ENCODE measurements at regions not wholly inside any gene's neighbourhood (a gene's known extent, or its start where the extent isn't known, plus 50 kb on each side); places are given as distances from the start of the nearest gene placed in this dataset.
"Not testable (repeated sequence)": the region's sequence is repeated elsewhere in the genome, so short reads cannot be mapped to it uniquely, and the experiment has no call there.

- not testable (repeated sequence) for DNase-seq (ENCODE audit: low read depth, low spot score)
Measured at GRCh38 chr3:35482566-35482965, 156.8 kb upstream of the ARPP21 start.

DNA sequence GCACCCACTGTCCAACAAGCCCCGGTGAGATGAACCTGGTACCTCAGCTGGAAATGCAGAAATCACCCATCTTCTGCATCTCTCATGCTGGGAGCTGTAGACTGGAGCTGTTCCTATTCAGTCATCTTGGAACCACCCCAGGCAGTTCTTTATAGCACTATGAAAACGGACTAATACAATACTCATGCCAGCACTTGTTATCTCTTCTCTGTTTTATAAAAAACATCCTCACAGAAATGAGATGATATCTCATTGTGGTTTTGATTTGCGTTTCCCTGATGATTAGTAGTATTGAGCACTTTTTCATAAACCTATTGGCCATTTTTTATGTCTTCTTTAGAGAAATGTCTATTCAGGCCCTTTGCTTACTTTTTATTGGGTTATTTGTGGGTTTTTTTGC lies 156.2 kb upstream of the ARPP21 start:
- DNase-seq (ENCODE audit: low read depth, low spot score), result no peak

DNA sequence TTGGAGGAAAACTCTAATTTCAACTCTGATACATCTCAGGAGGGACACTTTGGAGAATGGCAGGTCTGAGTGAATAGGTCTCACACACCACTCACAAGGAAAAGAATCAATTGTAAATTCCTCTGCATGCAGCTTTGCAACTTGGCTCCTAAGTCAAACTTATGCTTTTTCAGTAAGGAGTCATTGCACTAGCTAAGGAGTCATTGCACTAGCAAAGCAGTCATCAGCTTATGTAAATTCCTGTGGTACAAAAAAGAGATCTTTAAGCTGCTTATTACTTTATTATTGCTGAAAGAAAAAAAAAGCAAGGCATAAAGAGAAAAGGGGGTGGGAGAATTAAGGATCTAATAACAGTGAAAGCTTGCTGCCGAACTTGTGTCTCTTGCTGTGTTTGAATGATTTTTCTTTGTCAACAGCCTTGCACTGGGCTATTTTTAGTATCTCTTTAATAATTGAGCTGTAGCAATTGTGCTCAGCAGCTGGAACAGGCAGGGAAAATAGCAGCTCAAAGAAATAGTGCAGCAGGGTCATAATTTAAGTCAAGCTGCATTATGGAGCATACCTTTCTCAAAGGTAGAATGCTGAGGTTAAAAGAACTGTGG lies 154.3 kb upstream of the ARPP21 start:
- DNase-seq (ENCODE audit: low read depth, low spot score), result no peak

GRCh38 chr3:35486295-35486694 lies 153.0 kb upstream of the ARPP21 start:
- DNase-seq (ENCODE audit: low read depth, low spot score), result no peak

GRCh38 chr3:35487376-35487775 lies 151.9 kb upstream of the ARPP21 start:
- DNase-seq (ENCODE audit: low read depth, low spot score), result no peak

DNA sequence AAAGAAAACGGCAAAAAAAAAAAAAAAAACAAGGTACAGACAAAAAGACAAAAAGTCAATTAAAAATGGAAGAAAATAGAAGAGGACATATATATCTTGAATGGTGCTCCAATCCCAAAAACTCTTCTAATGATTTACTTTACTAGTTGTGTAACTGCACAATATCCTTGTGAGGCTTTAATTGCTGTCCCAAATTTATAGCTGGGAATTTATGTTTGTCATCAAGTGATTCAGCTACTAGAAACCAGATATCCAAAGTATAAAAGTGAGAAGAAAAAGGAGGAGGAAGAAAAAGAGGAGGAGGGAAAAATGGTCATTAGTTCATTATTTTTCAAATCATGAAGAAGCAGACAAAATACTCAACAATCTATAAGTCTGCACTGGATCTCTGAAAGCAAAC lies 150.8 kb upstream of the ARPP21 start:
- DNase-seq (ENCODE audit: low read depth, low spot score), result no peak

DNA sequence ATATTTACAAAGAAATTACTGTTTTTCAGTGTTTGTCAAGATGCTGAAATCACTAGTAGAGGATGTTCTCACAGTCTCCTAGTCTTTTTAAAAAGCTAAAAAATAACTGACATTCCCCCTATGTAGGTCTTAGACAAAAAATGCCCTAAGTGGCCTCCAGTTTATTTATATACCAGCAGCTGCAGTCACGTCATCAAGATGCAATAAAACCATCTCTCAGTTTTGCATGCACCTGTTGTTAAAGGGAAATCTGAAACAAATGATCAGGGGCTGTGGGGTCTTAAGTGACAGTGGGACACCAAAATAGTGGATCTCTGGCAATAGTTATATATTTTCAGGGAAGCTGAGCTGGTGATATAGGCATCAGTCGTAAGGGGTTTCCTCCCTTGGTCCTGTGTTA lies 146.5 kb upstream of the ARPP21 start:
- DNase-seq (ENCODE audit: low read depth, low spot score), result no peak

- no peak for DNase-seq (ENCODE audit: low read depth, low spot score)
Measured at GRCh38 chr3:35498506-35499210, 140.7 kb upstream of the ARPP21 start.

DNA sequence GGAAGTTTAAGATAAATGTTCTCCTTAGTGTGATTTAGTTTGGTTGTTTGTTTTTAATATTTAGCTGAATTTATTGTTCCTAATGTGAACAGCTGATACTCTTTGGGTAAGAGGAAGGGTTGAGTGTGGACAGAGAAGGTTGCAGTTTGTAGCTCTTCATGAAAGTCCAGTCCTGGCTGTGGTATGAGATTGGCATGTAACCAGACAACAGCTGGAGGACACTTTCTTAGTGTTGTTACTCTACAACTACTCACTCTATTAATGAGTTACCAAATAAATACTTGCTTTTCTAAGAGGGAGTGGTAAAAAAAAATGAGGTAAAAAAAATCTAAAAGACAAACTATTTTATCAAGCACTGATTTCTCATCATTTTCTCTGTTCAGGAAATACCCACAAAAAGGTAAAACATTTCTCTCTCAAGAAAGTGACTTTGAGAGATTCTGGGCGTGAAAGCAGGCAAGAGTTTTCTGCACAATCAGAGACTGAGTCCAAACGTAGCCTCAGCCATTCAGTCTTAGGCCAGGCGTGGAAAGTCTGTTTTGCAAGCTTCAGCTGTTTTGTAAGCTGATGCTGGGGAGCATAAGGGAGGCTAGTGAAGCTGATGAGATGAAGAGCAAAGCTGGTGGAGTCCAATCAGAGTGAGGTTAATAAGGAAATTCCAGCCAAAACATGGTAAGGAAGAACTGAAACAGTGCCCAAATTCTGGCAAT lies 138.5 kb upstream of the ARPP21 start:
- DNase-seq (ENCODE audit: low read depth, low spot score), result no peak

- DNase-seq (ENCODE audit: low read depth, low spot score), result no peak
Measured at GRCh38 chr3:35502699-35503098, 136.6 kb upstream of the ARPP21 start.

GRCh38 chr3:35505181-35505580 lies 134.1 kb upstream of the ARPP21 start:
- no peak for DNase-seq (ENCODE audit: low read depth, low spot score)

- no peak for DNase-seq (ENCODE audit: low read depth, low spot score)
Measured at GRCh38 chr3:35505772-35506171, 133.6 kb upstream of the ARPP21 start.

GRCh38 chr3:35519936-35520335 lies 119.4 kb upstream of the ARPP21 start:
- DNase-seq (ENCODE audit: low read depth, low spot score), result no peak

DNA sequence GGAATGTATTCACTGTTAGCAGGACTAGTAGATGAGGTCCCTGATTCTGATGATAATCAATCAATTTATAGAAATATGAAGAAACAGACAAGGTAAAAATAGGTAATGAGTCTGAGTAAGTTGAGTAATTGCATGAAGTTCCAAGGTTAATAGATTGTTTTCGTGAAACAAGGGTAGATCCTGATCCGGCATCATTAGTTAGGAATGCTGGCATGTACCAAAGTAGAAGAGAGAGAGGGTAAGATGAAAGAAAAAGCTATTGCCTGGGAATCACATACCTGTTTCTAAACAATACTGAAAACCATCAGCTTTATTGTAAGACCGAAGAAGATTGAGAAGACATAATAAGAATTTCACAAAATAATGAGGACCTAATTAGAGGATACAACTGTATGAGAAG lies 118.1 kb upstream of the ARPP21 start:
- no peak for DNase-seq (ENCODE audit: low read depth, low spot score)

- DNase-seq (ENCODE audit: low read depth, low spot score), result no peak
Measured at GRCh38 chr3:35522450-35522849, 116.9 kb upstream of the ARPP21 start.

- no peak for DNase-seq (ENCODE audit: low read depth, low spot score)
Measured at GRCh38 chr3:35523074-35523473, 116.3 kb upstream of the ARPP21 start.

DNA sequence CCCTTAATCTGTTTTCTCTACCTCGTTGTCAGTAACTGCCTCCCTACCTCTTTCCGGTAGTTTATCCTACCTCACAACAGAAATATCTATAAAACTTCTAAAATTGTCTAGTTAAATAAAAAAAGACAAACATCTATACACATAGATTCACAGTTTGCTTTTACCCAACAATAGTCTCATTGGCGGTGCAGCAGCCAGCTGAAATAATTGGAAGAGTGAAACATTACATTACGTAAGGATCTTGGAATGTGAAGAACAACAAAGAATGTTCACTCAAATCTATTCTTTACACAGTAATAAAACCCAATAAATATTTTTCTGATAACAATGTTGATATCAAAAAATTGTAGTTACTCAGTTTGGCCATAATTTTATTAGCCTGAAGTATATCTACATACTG lies 115.5 kb upstream of the ARPP21 start:
- peak; percentile 36 for DNase-seq (ENCODE audit: low read depth, low spot score)

GRCh38 chr3:35524856-35525255 lies 114.5 kb upstream of the ARPP21 start:
- DNase-seq (ENCODE audit: low read depth, low spot score), result no peak

- DNase-seq (ENCODE audit: low read depth, low spot score), result peak; percentile 41
Measured at GRCh38 chr3:35528728-35529127, 110.6 kb upstream of the ARPP21 start.

GRCh38 chr3:35529337-35529736 lies 110.0 kb upstream of the ARPP21 start:
- no peak for DNase-seq (ENCODE audit: low read depth, low spot score)

DNA sequence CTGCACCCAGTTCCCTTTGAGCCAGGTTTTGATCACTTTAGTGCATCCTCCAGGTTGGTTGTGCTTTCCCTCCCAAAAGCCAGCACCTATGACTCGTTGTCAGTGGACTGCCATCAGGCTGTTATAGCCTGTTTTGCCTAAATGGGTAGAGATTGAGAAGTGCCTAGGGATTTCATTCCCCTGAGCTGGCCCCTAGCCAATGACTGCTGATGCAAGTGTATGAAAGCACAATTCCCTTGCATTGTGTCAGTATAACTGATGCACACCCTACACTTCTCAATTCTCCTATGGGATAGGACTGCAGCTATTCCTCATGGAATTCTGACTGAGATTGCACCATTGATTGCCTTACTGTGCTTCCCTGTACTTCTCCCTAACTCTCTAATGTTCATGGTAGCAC lies 102.1 kb upstream of the ARPP21 start:
- no peak for DNase-seq (ENCODE audit: low read depth, low spot score)

DNA sequence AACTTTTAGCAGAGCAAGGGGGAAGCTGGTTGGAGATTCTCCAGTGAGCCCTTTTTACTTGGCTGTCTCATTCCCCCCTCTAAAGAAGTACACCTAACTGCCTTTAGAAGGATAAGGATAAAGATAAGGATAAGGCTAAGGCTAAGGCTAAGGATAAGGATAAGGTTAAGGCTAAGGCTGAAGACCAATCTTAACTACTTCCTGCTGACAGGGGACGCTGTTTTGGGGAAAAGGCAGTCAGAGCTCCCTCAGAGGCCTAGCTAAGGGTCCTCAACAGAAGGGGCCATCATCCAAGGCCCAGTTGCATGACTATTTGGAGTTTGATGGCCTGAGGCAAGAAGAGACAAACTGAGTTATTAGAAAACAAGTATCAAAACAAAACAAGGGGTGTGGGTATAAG lies 94.3 kb upstream of the ARPP21 start:
- DNase-seq (ENCODE audit: low read depth, low spot score), result no peak

- DNase-seq (ENCODE audit: low read depth, low spot score), result no peak
Measured at GRCh38 chr3:35549690-35550089, 89.6 kb upstream of the ARPP21 start.

Data from smooth muscle cell of the brain vasculature (primary cell).